OCI-M1 (cell line): ENCODE measurements at regions not wholly inside any gene's neighbourhood (a gene's known extent, or its start where the extent isn't known, plus 50 kb on each side); places are given as distances from the start of the nearest gene placed in this dataset.
"Not testable (repeated sequence)": the region's sequence is repeated elsewhere in the genome, so short reads cannot be mapped to it uniquely, and the experiment has no call there.

ENCODE experiments used
- DNase-seq: peaks from one replicate; lab custom pipeline; 2025; lab: John Stamatoyannopoulos, UW

- DNase-seq = no peak
These were observed 1142.9 kb downstream of the SORCS3 start for GRCh38 chr10:105783936-105784483.

DNA sequence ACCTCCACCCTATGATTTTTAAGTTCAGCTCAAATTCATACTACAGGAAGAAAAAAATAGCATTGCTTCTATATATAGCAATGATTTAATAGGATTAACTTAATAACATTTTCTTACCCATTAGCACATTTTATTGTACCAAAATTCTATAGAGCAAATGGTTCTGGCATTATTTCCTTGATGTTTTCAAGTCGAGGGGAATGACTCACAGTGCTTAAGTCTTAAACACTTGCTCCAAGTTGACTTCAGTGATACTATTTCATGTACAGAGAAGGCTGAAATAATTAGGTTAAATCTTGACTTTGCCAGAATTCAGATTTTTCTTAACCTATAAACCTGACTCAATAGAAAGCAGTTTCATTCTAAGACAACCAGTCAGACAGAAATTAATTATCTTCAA, 1133.8 kb downstream of the SORCS3 start:
- DNase-seq = no peak

GRCh38 chr10:105774351-105774750, 1133.3 kb downstream of the SORCS3 start:
- DNase-seq = no peak

- DNase-seq = no peak
These were observed 1129.6 kb downstream of the SORCS3 start for GRCh38 chr10:105770524-105771212.

DNA sequence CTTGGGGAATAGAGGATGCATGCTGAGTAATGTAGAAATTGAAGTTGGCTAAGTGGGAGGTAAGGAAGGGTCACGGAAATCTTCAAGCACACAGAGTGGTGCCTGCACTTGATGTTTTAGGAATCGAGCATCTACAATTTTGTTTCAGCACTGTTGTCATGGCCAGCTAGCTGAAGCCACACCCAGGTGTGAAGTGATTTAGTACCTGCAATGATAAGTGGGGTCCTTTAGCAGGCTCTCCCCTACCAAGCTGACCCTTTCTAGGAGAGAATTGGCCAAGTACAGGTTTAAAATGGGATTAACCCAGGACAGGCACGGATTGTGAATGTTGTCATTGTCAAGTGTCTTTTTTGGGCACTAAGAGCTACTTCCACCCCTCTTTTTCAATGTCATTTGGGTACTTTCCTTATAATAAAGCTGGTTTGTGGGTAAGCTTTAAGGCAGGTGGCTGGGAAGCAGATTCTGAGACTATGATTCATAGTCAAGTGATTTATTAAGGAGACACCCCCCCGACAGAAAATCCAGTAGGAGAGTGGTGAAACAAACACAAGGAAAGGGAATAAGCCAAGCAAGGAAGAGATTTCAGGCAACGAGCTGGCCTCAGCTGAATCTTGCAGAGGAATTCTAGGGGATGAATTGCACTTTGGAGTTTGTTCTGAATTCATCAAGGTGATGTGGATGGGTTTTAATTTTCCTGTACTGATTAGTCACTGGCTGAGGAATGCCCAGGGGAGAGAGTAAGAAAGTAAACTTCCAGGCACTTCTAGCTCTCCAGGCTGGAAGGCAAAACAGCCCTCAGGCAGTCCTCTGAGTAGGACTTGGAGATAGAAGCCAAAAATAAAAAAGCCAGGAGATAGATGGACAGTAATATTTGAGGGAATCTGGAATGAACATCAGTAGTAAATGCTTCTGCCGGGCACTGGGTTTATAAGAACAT, 1128.4 kb downstream of the SORCS3 start:
- DNase-seq = no peak

- no peak for DNase-seq
These were observed 1122.5 kb downstream of the SORCS3 start for GRCh38 chr10:105763611-105764010.

- no peak for DNase-seq
These were observed 1120.6 kb downstream of the SORCS3 start for GRCh38 chr10:105761576-105762260.

GRCh38 chr10:105759669-105760068, 1118.6 kb downstream of the SORCS3 start:
- no peak for DNase-seq

DNA sequence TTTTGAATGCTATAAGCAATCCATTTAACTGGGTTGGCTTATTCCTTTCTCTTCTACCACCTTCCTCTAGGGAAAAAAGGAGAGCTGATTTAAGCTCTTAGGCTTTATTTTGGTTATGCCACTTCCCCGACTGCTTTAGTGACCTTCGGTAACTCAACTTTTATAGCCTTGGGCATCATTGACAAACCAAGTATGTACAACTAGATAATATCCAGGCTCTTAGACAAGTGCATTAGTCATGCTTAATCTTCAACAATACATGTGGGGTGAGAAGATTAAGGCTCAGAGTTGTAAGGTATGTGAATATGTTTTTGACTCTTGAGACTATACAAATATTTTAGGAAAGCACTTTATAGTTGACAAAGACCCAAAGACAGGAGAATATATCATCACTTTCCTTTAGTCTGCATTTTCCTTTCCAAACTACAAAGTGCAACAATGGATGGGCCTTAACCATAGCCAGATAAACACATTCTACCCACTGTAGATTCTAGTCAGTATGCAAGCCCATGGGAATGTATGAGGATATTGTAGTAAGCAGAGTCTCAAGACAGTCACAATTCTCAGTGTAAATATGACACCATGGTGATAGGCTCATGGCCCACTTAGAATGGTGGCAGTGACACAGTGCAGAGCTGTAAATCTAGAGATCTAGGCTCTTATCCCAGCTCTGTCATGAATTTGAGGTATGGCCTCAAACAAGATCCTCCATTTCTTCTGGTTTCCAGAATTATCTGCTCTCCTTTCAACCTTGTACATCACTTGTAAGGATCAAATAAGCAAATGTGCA, 1117.3 kb downstream of the SORCS3 start:
- DNase-seq = peak; percentile 51

- no peak for DNase-seq
These were observed 1116.2 kb downstream of the SORCS3 start for GRCh38 chr10:105757302-105757701.

DNA sequence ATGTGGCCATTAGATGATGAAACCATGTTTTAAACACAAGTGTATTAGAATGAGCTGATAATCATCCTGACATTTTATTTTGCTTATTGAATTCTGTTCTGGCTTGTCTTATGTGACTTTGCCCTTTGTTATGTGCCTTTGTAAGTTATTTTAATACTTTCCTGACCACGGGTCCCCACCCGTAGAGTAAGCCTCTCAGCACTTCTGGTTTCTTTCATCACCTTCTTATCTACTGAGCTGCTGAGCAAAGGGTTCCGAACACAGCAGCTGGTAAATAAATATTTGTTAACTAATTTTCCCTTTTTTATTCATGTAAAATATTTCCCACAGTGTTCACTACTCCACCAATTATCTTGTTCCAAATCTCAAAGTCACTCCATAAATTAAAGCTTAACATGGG, 1115.3 kb downstream of the SORCS3 start:
- no peak for DNase-seq

- DNase-seq = no peak
These were observed 1110.6 kb downstream of the SORCS3 start for GRCh38 chr10:105751688-105752087.

DNA sequence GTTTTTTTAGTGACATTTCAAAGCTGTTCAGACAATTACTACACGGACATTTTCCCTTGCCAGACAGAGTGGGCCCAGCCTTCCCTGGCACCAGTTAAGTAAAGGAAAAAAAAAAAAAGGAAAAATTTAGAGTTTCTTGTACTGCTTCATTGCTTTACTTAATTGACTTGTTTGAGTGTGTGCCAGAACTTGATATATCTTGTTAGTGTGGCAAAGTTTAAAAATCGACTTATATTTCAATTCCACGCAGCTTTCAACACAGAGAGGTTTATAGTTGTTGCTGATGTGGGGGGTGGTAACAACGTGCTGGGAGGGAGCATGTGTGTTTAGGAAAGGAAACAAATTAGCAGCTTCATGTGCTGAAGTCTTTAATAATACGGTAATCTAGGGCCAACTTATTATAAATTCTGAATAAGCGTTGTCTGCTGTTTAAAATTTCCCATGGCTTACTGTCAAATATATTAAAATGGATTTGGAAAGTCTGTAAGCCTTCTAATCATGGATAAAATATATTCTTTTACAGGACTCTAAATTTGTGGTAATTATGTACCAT, 1104.6 kb downstream of the SORCS3 start:
- no peak for DNase-seq

DNA sequence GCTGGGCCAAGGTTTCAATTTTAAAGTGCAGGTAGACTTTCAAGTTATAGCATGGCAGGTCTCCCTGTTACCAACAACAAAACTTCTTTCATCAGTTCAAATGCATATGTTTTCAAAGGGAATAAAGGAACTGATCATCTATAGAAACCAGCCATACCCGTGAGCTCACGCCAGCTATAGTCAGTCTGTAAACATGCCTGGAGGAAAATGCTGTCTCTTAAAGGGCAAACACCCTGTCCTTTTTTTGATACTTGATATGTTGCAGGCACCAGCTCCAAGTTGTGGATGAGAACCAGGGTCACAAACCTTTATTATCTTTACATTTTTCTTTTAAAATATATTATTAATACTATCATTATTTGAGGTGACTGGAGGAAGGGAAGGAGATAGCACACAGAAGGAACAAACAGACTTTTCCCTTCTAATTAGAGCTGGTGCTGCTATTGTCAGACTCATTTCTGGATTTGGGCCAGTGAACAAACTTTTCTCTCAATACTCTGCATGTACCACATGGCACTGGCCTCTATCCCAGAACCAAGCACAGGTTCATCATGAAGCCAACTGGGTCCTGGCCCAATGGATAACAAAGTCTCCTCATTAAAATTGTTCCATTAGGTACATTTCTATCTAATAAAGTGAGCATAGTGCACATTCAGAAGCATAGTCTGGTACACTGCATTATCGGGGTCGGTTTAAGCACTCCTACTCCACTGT, 1102.4 kb downstream of the SORCS3 start:
- no peak for DNase-seq

DNA sequence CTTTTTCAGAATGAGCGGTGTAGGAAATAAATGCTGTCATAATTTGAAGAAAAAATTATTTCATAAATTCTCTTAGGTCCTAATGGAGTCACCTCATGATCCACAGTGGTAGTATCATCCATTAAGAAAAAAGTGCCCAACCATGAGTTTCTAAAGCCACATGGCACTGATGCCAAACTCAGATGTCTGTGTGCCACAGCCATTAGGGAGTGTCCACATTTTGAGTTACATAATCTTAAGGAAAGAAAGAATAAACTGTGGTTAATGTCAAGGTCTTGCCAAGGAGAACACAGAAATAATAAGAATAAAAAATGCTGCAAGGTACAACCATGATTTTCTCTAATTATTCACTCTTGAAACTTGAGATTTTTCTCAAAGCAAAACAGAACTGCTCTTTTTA, 1101.8 kb downstream of the SORCS3 start:
- DNase-seq = no peak

DNA sequence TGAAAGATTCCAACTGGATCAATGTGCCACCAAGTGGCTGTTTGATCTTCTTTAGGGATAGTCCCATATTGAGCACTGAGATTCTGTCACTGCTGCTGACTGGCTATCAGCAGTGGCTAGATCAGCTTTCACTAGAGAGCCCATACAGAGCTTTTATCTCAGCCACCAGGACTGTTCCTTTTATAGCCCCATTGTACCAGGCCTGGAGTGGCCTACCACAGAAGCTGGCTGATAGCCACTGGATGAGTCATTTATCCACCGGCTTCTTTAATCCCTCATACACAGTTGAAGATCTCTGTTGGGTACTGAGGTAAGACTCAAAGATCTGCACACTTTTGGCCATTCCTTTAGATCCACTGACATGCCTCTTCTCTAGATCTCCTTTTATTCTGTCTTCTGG, 1101.1 kb downstream of the SORCS3 start:
- DNase-seq = peak; percentile 96

DNA sequence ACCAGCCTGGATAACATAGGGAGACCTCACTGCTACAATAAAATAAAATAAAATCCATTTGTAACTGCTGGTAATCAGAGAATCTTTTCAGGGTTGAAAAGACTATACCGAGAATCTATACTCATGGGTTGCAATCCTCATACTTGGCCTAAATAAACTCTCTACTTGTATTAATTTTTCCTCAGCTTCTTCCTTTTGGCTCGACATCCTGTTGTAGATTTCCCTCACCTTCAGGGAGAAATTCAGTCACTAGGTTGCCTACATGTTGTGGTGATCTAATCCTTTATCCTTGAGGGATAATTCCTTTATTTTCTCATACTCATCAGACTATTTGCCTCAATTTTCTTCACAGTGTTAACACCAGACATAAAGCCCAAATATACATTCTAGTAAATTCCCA, 1093.4 kb downstream of the SORCS3 start:
- no peak for DNase-seq

DNA sequence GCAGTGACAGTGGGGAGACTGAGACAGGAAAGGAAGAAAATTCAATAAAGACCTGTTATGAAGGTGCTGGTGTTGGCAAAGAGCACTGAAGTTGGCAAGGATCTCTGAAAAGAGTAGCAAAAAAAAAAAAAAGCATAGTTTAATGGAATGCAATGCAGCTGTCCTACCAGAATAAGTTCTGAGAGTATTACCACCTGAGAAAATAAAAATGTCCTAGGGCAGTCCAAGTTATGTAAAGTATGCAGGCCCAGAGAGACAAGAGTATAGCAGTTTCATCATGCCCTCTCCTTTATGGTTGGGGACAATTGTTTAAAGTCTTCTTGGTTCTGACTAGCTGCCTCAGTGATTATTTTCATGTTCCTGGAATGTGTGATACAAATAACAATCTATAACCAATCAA, 1092.8 kb downstream of the SORCS3 start:
- DNase-seq = no peak

DNA sequence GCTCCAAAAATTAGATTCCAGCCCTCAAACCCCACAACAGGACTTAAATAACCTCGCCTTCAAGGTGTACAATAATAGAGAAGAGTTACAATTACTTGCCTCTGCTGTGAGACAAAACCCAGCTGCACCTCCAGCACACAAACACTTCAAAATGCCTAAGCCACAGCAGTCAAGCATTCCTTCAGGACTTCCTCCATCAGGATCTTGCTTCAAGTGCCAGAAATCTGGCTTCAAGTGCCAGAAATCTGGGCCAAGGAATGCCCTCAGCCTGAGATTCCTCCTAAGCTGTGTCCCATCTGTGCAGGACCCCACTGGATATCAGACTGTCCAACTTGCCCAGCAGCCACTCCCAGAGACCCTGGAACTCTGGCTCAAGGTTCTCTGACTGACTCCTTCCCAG, 1088.3 kb downstream of the SORCS3 start:
- no peak for DNase-seq

GRCh38 chr10:105727586-105727985, 1086.5 kb downstream of the SORCS3 start:
- DNase-seq = not testable (repeated sequence)

DNA sequence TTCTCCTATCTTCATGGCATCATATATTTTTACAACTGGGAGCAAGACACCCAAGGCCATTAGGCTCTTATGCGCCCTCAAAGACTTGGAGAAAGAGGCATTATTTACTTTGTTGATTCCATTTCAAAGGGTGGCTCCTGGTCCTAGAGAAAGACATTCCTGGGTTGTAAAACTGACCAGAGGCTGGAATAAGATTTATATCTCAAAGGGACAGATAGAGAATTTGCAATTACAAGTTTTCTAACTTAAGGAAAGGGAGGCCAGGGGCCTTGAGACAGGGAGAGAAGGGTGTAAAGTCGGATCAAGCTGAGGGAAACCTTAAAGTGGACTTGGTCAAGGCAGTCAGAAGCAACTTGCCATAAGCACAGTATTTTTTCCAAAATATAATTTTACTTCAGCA, 1086.0 kb downstream of the SORCS3 start:
- no peak for DNase-seq
